Stimulated activated CD8-positive, alpha-beta memory T cell treated with anti-CD3 and anti-CD28 coated beads, Interleukin-4, amount 100 ng/mL, for 4 hours (primary cell): ENCODE measurements at regions not wholly inside any gene's neighbourhood (a gene's known extent, or its start where the extent isn't known, plus 50 kb on each side); places are given as distances from the start of the nearest gene placed in this dataset.

Source experiments
- DNase-seq, 2 donors: peaks; one replicate each; pipeline ENCODE4 v3.0.0-alpha.2; 2020; ENCODE audit warnings: low read depth in 2 of 2, low spot score in 1 of 2

GRCh38 chr2:14364471-14364870 is 268.0 kb upstream of the LRATD1 start:
- no peak for DNase-seq

GRCh38 chr2:14385043-14385442 is 247.5 kb upstream of the LRATD1 start:
- no peak for DNase-seq

- no peak for DNase-seq
These were observed 245.2 kb upstream of the LRATD1 start for GRCh38 chr2:14387332-14387731.

GRCh38 chr2:14388724-14389123 is 243.8 kb upstream of the LRATD1 start:
- DNase-seq = no peak

GRCh38 chr2:14396533-14397083 is 235.9 kb upstream of the LRATD1 start:
- no peak for DNase-seq

- DNase-seq = no peak
These were observed 233.9 kb upstream of the LRATD1 start for GRCh38 chr2:14398641-14399040.

- no peak for DNase-seq
These were observed 230.6 kb upstream of the LRATD1 start for GRCh38 chr2:14401873-14402272.

- DNase-seq = no peak
These were observed 223.8 kb upstream of the LRATD1 start for GRCh38 chr2:14408695-14409094.

GRCh38 chr2:14417551-14417950 is 215.0 kb upstream of the LRATD1 start:
- DNase-seq = no peak

GRCh38 chr2:14418115-14418514 is 214.4 kb upstream of the LRATD1 start:
- DNase-seq = no peak

- no peak for DNase-seq
These were observed 211.7 kb upstream of the LRATD1 start for GRCh38 chr2:14420851-14421250.

GRCh38 chr2:14422426-14422825 is 210.1 kb upstream of the LRATD1 start:
- DNase-seq = no peak

GRCh38 chr2:14423145-14423906 is 209.2 kb upstream of the LRATD1 start:
- DNase-seq = no peak

- no peak for DNase-seq
These were observed 207.8 kb upstream of the LRATD1 start for GRCh38 chr2:14424478-14425390.

- no peak for DNase-seq
These were observed 206.6 kb upstream of the LRATD1 start for GRCh38 chr2:14425869-14426268.

GRCh38 chr2:14428056-14428455 is 204.5 kb upstream of the LRATD1 start:
- no peak for DNase-seq

GRCh38 chr2:14433946-14434495 is 198.5 kb upstream of the LRATD1 start:
- DNase-seq = no peak

GRCh38 chr2:14445670-14446069 is 186.8 kb upstream of the LRATD1 start:
- DNase-seq = no peak

- DNase-seq = no peak
These were observed 184.2 kb upstream of the LRATD1 start for GRCh38 chr2:14448340-14448739.

- DNase-seq = no peak
These were observed 181.2 kb upstream of the LRATD1 start for GRCh38 chr2:14451312-14451711.

GRCh38 chr2:14454202-14454601 is 178.3 kb upstream of the LRATD1 start:
- DNase-seq = no peak
